CD4-positive, alpha-beta T cell treated with Interleukin-4 for 4 hours (primary cell): ENCODE measurements at regions not wholly inside any gene's neighbourhood (a gene's known extent, or its start where the extent isn't known, plus 50 kb on each side); places are given as distances from the start of the nearest gene placed in this dataset.

Source experiments
- DNase-seq: peaks from one replicate; pipeline ENCODE4 v3.0.0-alpha.2; 2020

DNA sequence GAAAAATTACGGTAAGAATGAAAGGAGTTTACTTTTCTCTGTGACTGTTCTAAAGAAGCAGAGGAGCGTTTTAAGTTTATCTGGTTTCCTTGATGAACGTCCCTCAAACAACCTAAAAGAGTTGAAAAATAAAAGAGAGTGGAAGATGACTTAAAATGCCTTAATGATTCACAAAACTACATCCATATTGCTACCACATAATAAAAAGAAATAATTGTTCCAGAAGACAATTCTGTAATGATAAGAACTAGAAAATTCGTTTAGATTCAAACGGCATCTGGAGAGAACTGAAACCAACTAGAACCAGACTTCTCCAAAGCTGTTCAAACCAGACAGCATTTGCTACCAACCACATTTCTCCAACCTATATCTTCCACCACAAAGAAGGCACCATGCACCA is 68.1 kb downstream of the TEKT4 start:
- no peak for DNase-seq

DNA sequence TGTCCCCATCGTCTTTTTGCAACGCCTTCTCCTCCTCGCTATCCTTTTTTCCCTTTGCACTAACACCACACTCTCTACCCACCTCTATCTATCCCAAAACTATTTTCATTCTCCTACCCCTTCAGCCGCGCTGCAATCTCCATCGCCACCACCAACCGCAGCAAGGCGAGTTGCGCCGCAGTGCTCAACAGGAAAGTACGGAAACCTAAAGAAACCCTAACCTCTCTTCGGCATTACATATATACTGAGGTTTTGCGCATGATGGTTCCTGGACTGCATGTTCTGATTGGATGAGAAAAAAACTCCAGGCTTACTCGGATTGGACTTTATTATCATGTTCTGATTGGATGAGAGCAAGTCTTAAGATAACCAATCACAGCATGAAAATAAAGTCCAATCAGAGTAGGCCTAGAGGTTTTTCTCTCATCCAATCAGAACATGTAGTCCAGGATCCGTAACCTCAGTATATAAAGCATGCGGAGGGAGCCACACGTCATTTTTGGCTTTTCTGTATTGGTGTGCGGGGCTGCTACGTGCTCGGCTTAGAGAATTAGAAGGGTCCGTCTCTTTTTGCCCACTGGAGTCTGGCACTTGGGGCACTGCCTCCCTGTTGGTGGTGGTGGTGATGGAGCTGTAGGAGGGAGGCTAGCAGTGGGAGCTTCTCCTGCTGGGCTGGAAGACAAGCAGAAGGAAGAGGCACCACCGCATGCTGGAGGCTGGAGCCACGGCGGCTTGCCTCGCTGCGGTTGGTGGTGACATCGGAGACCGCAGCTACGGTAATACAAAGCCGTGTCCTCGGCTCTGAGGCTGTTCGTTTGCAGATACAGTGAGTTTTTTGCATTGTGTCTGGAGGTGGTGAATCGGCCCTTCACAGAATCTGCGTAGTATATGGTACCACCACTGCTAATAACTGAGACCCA is 76.1 kb downstream of the TEKT4 start:
- DNase-seq: no peak

DNA sequence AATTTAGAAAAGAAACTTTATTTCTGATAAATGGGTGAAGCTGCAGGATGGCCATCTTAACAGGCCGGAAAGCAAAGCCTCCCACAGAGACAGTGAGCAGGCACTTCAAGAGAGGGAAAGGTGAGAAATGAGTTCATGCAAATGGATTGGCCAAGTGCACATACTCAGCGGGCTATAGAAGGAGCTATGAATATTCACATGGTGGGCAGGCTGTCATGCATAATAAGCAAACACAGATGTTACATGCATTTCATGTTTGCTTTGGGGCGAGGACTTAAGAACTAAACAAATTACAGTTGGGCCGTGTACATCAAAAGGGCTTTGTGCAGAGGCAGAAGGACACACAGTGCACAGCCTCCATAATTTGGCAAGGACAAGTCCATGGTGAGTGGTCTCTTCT is 69.8 kb upstream of the MAL start:
- DNase-seq: no peak

DNA sequence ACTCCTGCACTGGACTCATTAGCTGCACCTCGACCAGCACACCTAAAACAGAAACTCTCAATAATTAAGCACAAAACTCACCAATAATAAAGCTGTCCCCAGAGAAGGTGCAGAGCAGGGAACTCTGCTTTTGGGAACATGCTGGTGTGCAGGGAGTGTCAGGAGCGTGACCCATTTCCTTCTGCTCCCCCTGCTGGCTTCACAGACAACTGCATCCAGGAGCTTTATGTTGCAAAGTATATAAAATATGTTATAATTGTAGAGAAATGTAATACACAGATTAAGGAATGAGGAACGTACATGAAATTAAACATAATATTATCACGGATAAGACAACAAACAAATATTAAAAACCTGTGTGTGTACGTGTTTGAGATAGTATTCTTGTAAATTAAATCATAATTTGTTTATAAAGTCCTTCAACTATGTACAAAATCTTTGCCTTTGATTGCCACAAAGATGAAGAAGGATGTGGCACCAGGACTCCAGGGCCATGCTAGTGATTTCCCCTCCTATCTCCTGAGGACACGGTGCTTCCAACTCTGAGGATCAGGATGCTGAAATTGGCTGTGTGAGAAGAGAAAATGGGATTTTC is 68.6 kb upstream of the MAL start:
- DNase-seq: peak; percentile 45

DNA sequence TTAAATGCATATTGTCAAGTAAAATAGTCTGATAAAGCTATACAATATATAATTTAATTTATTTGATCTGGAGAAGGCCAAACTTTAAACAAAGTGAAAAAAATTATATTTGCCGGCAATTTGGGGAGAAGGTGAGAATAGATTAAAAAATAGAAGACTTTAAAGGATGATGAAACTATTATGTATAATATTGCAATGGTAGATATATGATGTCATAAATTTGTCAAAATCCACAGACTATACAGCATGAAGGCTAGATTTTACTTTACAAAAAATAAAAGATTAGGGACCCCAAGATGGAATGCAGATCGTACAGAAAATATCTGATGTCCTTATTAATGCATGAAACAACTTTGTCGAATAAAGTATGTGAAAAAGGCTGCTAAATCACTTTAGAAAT is 67.3 kb upstream of the MAL start:
- no peak for DNase-seq

DNA sequence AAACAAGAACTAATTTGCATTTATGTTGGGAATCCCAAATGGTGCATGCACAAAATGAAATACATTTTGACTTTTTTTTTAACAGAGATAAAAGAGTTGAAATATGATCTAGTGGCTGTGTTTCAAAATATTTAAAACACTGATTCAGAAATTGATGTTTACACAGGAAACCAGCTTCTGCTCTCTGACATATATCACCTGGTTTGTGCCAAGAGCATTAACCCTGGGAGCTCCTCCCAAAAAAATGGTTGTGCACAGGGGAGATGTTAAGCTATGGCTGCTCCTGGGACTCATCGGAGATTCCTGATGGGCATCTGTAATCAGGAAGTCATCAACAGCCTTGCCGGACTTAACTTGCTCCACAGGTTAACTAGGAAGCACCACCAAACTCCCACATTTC is 65.2 kb upstream of the MAL start:
- DNase-seq: no peak

DNA sequence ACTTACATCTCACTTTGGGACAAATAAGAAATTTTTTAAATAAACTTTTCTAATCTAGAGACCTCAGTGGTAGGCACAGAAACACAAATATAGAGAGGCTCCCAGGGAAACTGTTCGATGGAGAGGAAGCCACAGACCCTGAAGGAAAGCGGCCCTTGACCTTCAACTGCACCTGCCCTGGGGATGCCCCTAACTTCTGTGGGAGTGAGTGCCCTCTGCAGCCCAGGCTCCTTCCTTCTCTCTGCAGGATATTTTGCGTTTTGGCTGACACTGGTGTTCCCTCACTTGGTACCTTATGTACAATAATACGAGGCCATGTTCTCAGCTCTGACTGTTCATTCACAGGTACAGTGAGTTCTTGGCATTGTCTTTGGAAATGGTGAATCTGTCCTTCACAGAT is 64.8 kb upstream of the MAL start:
- no peak for DNase-seq

DNA sequence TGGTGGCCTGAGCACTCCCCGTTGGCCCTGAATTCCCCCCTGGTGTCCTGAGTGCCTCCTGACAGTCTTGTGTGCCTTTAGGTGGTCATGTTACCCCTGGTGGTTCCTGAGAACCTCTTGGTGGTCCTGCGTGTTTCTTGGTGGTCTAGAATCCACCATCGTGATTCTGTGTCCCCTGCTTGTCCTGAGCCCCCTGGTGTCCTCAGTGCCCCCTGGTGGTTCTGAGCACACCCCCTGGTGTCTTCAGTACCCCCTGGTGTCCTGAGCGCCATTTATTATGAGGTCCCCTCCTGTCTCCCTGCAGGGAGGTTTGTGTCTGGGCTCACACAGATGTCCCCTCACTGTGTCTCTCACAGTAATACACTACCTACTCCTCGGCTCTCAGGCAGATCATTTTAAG is 61.3 kb upstream of the MAL start:
- DNase-seq: no peak

DNA sequence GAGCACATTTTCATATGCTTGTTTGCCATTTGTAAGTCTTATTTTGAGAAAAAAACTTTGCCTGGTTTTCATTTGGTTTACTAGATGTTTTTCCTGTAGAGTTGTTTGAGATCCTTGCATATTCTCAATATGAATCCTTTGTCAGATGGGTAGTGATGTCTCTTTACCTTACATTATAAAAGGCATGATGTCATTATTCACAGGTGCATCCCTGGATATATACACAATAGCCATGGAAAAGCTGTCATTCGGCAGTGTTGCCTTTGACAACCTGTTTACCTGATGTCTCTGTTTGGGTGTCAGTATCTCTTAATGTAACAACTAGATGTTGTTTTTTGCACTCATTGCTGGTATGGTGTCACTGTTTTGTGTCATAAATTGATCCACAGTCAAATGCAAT is 58.8 kb upstream of the MAL start:
- no peak for DNase-seq

DNA sequence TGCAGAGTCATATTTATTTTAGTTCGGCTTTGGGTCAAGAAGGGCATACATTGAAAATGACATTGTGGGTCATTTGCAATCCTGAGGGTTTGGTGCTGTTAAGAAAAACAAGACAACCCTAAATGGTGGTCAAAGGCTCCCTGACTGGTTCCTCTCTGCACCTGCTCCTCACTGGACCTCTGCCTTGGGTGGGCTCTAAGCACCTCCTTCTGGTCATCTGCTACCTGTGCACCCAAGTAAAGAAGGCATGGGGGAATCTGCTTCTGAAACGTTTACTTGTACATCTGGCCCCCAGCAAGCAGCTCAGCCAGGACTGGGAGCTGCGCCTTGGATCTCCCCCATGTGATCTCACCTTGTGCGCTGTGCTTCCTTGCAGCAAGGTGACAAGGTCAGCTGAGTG is 55.2 kb upstream of the MAL start:
- DNase-seq: no peak
